ENCODE measurements at regions not wholly inside any gene's neighbourhood (a gene's known extent, or its start where the extent isn't known, plus 50 kb on each side); places are given as distances from the start of the nearest gene placed in this dataset.
"Not testable (repeated sequence)": the region's sequence is repeated elsewhere in the genome, so short reads cannot be mapped to it uniquely, and the experiment has no call there.

GRCh38 chr10:120051671-120052070 is 159.1 kb downstream of the SEC23IP start:
- DNase-seq, result no peak

- no peak for DNase-seq
Observed at GRCh38 chr10:120052964-120053702, 160.6 kb downstream of the SEC23IP start.

GRCh38 chr10:120059790-120060189 is 167.3 kb downstream of the SEC23IP start:
- not testable (repeated sequence) for DNase-seq

- DNase-seq, result no peak
Observed at GRCh38 chr10:120067427-120067826, 174.9 kb downstream of the SEC23IP start.

DNA sequence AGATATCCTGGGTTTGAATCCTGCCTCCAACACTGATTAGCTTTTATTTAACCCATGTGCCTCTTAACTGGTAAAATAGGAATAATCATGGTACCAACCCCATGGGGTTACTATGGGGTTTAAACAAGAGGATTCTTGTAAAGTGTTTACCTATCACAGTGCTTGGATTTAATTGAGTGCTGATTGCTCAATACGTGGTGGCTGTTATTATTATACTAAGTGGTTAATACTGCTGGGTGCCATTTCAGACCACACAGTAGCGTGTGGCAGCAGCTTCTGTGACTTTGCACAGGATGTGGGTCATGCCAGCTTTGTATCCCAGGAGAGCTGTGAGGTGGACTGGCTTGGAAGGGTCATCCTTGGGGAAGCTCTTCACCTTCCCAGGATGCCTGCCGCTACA is 177.2 kb downstream of the SEC23IP start:
- DNase-seq, result no peak

DNA sequence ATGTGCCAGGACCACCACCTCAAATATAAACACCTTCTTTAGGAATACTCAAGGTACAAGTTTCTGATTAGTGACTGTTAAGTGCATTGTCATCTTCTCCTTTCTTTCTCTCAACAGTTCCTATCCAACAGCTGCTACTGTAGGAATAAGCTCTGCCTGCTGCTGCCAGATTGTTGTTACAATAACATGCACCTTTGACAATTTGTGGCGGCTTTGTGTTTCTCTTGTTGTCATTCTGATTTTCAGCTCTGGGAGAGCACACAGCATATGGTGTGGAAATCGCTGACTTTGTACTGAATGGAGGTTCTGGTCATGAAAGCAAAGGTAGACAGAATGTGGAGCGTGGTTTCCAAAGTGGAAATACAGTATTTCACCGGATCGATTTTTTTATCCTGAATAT is 182.8 kb downstream of the SEC23IP start:
- no peak for DNase-seq

DNA sequence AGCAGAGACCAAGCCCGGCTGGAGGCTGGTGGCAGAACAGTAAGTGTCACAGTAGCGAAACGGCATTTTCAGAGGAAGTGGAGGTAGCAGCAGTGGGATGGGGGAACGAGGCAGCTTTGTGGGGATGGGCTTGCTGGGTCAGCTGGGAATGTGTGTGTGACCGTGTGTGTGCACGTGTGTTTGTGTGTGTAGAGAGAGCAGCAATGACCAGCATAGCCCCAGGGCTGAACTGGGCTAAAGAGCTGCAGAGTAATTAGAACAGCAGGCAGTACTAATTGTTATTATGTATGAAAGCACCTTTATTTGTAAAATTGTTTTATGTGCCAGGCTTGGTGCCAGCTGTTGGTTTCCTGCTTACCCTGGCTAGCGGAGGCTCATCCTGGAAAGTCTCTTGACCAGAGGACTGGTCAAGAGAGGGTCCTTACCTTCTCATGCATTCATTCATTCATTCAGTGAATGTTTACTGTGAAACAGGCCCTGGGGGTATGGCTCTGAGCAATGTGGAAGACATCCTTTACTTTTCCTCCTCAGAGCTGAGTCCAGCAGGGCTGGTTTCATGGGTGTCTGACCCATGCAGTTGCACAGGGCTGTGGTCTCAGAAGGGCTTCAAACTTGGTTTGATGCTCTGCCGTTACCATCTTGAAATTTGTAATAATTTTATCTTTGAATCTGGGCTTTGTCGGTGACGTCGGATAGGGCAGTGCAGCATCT is 184.6 kb downstream of the SEC23IP start:
- DNase-seq, result no peak

DNA sequence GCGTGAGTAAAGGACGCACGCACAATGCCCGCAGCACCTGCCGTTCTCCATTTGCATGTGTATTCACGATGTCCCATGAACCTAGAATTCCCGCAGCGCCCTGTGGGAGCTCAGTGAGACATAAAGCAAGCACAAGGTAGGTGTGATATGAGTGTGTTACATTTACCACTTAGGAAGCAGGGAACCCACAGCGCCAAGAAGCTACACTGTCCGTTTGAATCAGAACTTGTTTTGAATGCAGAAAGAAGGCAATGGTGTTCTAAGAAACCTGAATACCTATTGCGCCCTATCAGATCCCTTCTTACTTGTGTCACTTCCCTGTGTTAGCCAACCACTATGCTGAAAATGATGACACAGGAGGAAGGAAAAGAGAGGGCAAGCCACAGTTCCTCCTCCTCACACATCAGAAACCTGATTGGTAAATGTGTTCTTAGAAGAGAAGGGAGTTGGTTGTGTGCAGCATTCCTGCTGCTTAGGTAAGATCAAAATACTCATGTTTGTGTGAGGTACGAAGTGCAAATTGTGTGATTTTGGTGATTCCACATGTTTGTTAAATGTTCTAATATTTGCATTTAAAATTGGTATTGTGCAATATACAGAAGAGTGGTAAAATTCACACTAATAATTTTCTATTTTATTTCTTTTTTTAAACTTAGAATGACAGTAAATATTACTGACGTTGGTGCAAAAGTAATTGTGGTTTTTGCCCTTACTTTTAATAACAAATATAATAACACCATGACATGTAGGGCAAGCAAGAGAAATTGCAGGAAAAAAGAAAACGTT is 185.4 kb downstream of the SEC23IP start:
- DNase-seq, result peak; percentile 17 to 18

GRCh38 chr10:120085096-120085796 is 192.7 kb downstream of the SEC23IP start:
- DNase-seq, result no peak

DNA sequence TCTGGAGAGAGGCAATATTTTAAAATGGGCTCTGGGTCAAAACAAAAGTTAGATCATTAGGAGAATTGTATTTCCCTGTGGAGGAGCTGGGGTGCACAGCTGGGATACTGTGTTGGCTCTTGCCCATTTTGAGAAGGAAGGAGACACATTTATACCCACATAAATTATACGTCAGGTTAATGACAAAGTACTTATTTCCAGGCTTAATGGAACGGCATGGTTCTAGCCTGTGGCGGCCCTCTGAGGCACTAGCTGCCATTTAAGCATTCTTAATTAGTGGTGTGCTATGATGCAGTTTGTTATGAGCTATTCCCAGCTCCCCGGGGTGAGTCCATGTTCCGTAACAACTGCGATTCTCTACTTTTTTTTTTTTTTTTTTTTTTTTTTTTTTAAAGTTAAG is 193.5 kb downstream of the SEC23IP start:
- no peak for DNase-seq

DNA sequence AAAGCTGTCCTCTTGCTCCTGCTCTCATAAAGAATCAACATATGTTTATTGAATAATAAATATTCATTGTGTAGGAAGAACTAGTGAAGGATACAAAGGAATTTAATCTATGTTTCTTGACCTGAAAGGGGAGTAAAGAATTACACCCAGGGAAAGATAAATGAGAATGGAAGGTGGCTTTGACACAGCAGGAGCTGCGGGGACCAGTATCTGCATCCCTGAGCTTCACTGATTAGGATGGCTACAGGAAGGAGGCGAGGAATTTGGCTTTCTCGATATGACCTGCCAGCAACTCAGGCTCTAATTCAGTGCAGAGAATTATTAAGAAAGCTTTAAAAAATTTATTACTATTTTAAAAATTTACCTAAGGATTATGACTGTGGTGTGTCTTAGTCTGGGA is 194.6 kb downstream of the SEC23IP start:
- no peak for DNase-seq

- DNase-seq, result no peak
Observed at GRCh38 chr10:120095875-120096274, 203.3 kb downstream of the SEC23IP start.

DNA sequence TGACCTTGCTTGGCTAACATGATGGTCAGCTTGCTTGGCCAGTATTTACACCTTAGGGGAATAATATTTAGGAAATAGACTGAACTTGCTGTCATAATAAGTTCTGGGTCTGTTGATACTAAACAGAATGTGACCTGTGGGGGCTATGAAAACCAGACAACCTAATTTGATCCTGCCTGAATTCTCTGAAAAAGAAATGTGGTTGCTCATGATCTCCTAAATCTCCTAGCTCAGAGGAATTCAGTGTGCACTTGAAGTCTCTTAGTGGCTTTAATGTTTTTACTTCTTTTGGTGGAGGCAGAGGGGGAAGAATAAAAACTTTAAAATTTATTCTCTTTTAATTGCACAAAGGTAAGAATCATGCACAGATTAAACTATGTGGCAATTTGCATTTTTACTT is 205.2 kb downstream of the SEC23IP start:
- no peak for DNase-seq

DNA sequence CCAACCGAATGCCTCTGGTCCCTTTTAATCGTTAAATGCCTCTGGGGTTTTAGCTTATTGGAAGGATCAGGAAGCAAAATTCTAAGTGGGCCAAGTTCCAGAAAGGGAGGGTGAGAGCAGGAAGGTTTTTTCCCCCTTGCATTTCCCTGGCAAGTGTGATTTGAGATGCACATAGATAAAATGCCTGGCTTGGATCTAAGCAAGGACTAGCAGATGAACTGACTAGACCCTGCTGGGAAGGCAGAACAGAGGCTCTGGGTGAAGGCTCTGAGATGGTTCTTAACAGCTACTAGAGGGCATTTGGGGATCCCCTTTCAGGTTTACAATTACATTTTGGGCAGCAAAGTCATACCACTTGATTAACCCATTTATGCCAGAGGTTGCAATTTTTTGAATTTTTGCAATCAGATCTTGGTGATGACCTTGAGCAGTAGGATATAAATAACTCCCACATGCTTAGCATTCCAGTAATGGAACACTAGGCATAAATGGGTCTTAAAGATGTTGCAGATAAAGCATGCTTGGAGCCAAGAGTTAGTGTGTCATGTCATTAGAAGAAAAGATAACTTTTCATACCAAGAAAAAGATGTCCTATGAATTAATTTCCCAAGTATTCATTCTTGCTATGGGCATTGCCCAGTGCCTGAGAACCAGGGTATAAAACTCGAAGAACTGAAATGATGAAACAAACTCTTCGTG is 205.9 kb downstream of the SEC23IP start:
- no peak for DNase-seq

DNA sequence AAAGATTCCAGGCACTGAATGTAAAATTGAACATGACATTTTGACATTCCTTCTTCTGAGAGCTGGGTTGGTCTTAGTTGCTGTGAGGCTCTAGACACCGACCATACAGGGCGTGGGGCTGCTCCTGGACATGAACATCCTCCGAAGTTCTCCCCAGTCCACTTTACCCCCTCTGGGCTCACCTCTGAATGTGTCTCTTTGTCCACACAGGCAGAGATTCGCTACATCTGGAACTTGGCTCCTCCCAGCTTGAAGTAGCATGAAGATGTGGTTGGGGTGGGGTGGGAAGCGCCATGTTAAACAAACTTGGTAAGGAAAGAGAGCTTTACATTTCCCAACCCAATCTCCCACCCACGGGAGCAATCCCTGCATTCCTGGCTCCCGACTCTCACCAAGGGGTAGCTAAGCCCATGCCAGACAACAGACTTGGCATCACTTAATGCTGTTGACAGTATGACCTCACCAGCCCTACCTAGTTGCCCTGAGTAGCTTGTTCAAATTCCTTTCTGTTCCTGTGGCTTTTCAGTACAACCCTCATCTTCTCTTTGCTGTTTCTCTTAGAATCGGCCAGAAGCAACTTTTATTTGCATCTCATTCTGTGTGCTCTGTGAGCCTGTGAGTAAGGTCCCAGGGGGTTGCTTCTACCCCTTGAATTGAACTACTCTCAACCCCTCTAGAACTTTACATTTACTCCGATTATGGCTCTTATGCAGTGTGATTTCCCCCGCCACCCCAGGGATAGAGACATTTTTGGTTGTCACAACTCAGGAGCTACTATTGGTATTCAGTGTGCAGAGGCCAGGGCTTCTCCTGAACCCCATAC is 211.4 kb downstream of the SEC23IP start:
- no peak for DNase-seq

DNA sequence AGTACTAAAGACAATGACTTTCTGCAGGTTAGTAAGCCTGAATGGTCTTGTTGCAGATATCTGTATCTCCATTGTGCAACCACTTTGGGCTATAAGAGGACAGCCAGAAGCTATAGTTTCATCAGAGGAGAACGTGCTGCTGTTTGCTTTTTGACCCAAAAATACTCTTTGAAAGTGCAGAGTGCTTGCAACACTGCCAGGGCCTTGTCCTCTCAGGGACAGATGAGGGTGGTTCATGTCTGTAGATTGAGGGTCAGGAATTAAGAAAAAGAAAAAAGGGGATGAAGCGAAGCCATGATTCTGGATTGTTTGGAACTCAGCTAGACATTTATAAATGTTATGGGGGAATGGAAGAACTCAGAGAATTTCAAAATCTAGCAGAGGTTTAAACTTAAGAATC is 212.5 kb downstream of the SEC23IP start:
- no peak for DNase-seq

GRCh38 chr10:120105492-120105891 is 213.0 kb downstream of the SEC23IP start:
- DNase-seq, result no peak

DNA sequence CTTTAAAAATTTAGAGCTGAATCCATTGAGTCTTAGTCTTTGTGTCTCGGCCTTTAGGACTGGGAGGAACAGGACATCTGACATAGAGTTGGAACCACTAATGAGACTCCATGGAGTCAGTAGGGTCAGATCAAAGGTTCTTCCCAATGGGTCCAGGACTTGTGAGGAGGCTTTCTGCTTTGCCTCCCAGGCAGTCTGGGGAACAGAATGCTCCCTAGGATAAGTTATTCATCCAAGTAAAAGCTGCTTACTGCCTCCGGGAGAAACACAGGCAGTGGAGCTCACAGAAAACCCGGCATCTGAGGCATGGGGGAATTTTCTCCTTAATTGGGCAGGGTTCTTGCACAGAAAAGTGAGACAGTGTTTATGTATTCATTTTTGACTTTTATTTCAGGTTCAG is 216.4 kb downstream of the SEC23IP start:
- no peak for DNase-seq

- DNase-seq, result not testable (repeated sequence)
Observed at GRCh38 chr10:120109725-120110124, 217.2 kb downstream of the SEC23IP start.

DNA sequence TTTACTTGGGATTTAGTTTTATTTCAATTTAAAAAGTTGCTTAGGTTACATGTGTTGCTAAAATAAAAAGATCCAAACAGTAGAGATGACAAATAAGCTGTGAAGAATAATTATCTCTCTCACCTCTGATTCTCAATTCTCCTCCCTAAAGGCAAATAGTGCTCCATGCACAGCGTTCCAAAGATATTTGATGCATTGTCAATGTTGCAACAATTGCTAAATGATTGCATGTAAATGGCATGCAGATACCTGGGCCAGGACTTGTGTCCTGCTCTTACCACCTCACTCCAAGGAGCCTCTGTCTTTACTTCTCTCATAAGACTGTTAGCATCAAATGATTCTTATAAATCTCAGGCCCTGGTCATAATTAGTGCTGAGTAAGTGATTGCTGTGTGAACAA is 217.7 kb downstream of the SEC23IP start:
- no peak for DNase-seq

DNA sequence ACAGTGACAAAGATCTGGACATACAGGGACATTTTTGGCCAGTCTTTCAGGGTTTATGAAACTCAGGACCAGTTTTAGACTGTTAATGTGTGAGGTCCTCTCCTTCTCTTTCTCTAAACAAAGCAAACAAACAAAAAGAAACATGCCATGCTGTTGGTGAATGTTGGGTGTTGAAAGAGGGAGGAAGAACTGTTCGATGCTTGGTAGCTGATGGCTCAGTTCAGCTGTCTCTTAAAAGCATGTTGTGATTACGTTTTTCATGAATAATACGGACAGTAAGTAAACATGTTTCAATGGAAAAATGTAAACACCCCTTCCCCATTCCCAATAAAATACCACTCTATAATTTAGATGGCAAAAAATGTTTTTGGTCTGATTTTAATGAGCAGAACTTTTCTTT is 219.1 kb downstream of the SEC23IP start:
- DNase-seq, result no peak

GRCh38 chr10:120112809-120113208 is 220.3 kb downstream of the SEC23IP start:
- no peak for DNase-seq
